ENCODE measurements at regions not wholly inside any gene's neighbourhood (a gene's known extent, or its start where the extent isn't known, plus 50 kb on each side); places are given as distances from the start of the nearest gene placed in this dataset.

- H4K20me1 ChIP-seq (ENCODE audit: insufficient read depth, low read length) = no peaks in the 10 kb centered on the region
- no peak for DNase-seq (ENCODE audit: low spot score)
- H3K9ac ChIP-seq (ENCODE audit: insufficient read depth, low read depth, low read length) = no peak overlapping the region
- FAIRE-seq = no peak
- H3K36me3 ChIP-seq (replicated peaks in 1 of 2; ENCODE audit: control insufficient read depth in 1 of 2, insufficient read depth in 2 of 2, low read length in 2 of 2) = no peaks in the 10 kb centered on the region
- intact Hi-C loops (cut with micrococcal nuclease; ENCODE audit: unreplicated experiment) (no loop called here), in situ Hi-C loops (cut with HindIII; ENCODE audit: extremely low pct_ligation_motif_present, low pct_unique_long_range_greater_than_20kb) (no loop called here)
- ChIA-PET POLR2A (no interaction called here), CTCF (ENCODE audit: low intra/inter-chr PET ratio, low total read pairs) (no interaction called here)
- H3K4me1 ChIP-seq (ENCODE audit: insufficient read depth, low read length) = no peaks in the 10 kb centered on the region
- H3K9me3 ChIP-seq (ENCODE audit: low read length) = no peaks in the 10 kb centered on the region
- peaks cover 3 to 4% of the 10 kb centered on the region in 2 experiments; a peak in 1 of 5 replicates for H3K27me3 ChIP-seq (ENCODE audit: control insufficient read depth in 1 of 2, insufficient read depth in 2 of 2, low read length in 2 of 2)
- TF ChIP-seq ZNF672 (CRISPR knock-in tag; IDR thresholded peaks at IDR 0.05) (no peak), NR2F1 (CRISPR knock-in tag; IDR thresholded peaks at IDR 0.05) (no peak), TRAFD1 (CRISPR knock-in tag; IDR thresholded peaks at IDR 0.05; ENCODE audit: borderline replicate concordance) (no peak)
- H3K4me2 ChIP-seq (ENCODE audit: low read depth, low read length) = no peak overlapping the region
- no peaks in the 10 kb centered on the region for H3K79me2 ChIP-seq (ENCODE audit: insufficient read depth, low read length)
- 7% methylated on average over 2 of the region's 2 CpGs for WGBS (ENCODE audit: low lambda C conversion rate)
- H3K4me3 ChIP-seq (replicated peaks in 1 of 3; ENCODE audit: insufficient read depth in 1 of 3, low read depth in 2 of 3, low read length in 3 of 3) = no peak overlapping the region
- H2AFZ ChIP-seq (ENCODE audit: low read length) = no peak overlapping the region
- ATAC-seq = no peak
- no TSS peak for BruUV-seq (replicated peaks)
- H3K27ac ChIP-seq (ENCODE audit: extremely low read length, insufficient read depth, low read length) = no peak overlapping the region
Measured at GRCh38 chr5:168172760-168173223, 118.7 kb upstream of the WWC1 start.

GRCh38 chr5:168174376-168174775 lies 117.1 kb upstream of the WWC1 start:
- Histone ChIP-seq H3K4me2 (ENCODE audit: low read depth, low read length) (no peak overlapping the region), H3K4me3 (replicated peaks in 1 of 3; ENCODE audit: insufficient read depth in 1 of 3, low read depth in 2 of 3, low read length in 3 of 3) (no peak overlapping the region), H2AFZ (ENCODE audit: low read length) (no peak overlapping the region), H3K4me1 (ENCODE audit: insufficient read depth, low read length) (no peaks in the 10 kb centered on the region), H3K27ac (ENCODE audit: extremely low read length, insufficient read depth, low read length) (no peak overlapping the region), H3K9ac (ENCODE audit: insufficient read depth, low read depth, low read length) (no peak overlapping the region), H3K27me3 (ENCODE audit: control insufficient read depth in 1 of 2, insufficient read depth in 2 of 2, low read length in 2 of 2) (peaks cover 4 to 8% of the 10 kb centered on the region in 2 experiments; a peak in 1 of 5 replicates), H3K79me2 (ENCODE audit: insufficient read depth, low read length) (no peaks in the 10 kb centered on the region), H3K9me3 (ENCODE audit: low read length) (no peaks in the 10 kb centered on the region), H4K20me1 (ENCODE audit: insufficient read depth, low read length) (no peaks in the 10 kb centered on the region), H3K36me3 (replicated peaks in 1 of 2; ENCODE audit: control insufficient read depth in 1 of 2, insufficient read depth in 2 of 2, low read length in 2 of 2) (no peaks in the 10 kb centered on the region)
- FAIRE-seq = no peak
- DNase-seq (ENCODE audit: low spot score) = no peak
- 23% methylated on average over 3 of the region's 9 CpGs for WGBS (ENCODE audit: low lambda C conversion rate)
- POLR2A ChIA-PET = no interaction called here
- no peak for ATAC-seq
- intact Hi-C loops (cut with micrococcal nuclease; ENCODE audit: unreplicated experiment) = no loop called here
- CTCF ChIA-PET (ENCODE audit: low intra/inter-chr PET ratio, low total read pairs) = no interaction called here
- in situ Hi-C loops (cut with HindIII; ENCODE audit: extremely low pct_ligation_motif_present, low pct_unique_long_range_greater_than_20kb) = no loop called here
- no TSS peak for BruUV-seq (replicated peaks)
- TF ChIP-seq HNF4G (IDR thresholded peaks at IDR 0.05; ENCODE audit: borderline replicate concordance, low read depth, low read length) (no peak), HNF4G (CRISPR knock-in tag; IDR thresholded peaks at IDR 0.05; ENCODE audit: borderline replicate concordance, low read depth) (no peak), RERE (CRISPR knock-in tag; IDR thresholded peaks at IDR 0.05; ENCODE audit: low read depth) (no peak), LRRFIP1 (CRISPR knock-in tag; conservative IDR thresholded peaks at IDR 0.05) (no peak)
